ENCODE measurements at regions not wholly inside any gene's neighbourhood (a gene's known extent, or its start where the extent isn't known, plus 50 kb on each side); places are given as distances from the start of the nearest gene placed in this dataset.

GRCh38 chr2:180405520-180405919, 398.4 kb upstream of the CWC22 start:
- TF ChIP-seq CTCF (IDR thresholded peaks at IDR 0.05; ENCODE audit: low read depth, low read length, missing control alignments) = no peak
- DNase-seq = no peak
- Histone ChIP-seq H3K36me3 (replicated peaks) (no peaks in the 10 kb centered on the region), H3K27me3 (replicated peaks) (no peaks in the 10 kb centered on the region), H3K27ac (no peak overlapping the region), H3K4me3 (ENCODE audit: low read depth, low read length) (no peak overlapping the region)
- in situ Hi-C loops (cut with HindIII; ENCODE audit: low pct_ligation_motif_present, low sequenced_read_pairs) = no loop called here

DNA sequence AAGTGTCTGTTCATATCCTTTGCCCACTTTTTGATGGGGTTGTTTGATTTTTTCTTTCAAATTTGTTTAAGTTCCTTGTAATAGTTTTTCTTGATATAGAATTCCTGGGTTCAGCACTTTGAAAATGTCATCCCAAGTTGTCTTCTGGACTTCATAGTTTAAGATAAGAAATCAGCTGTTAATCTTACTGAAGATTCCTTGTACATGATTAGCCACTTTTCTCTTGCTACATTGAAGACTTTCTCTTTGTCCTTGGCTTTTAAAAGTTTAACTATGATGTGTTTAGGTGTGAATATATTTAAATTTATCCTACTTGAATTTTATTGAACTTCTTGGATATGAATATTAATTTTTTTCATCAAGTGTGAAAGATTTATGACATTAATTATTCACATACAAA, 387.2 kb upstream of the CWC22 start:
- no peak for TF ChIP-seq CTCF (IDR thresholded peaks at IDR 0.05; ENCODE audit: low read depth, low read length, missing control alignments)
- Histone ChIP-seq H3K4me3 (ENCODE audit: low read depth, low read length) (no peak overlapping the region), H3K27me3 (replicated peaks) (no peaks in the 10 kb centered on the region), H3K27ac (no peak overlapping the region), H3K36me3 (replicated peaks) (no peaks in the 10 kb centered on the region)
- in situ Hi-C loops (cut with HindIII; ENCODE audit: low pct_ligation_motif_present, low sequenced_read_pairs) = no loop called here
- no peak for DNase-seq

DNA sequence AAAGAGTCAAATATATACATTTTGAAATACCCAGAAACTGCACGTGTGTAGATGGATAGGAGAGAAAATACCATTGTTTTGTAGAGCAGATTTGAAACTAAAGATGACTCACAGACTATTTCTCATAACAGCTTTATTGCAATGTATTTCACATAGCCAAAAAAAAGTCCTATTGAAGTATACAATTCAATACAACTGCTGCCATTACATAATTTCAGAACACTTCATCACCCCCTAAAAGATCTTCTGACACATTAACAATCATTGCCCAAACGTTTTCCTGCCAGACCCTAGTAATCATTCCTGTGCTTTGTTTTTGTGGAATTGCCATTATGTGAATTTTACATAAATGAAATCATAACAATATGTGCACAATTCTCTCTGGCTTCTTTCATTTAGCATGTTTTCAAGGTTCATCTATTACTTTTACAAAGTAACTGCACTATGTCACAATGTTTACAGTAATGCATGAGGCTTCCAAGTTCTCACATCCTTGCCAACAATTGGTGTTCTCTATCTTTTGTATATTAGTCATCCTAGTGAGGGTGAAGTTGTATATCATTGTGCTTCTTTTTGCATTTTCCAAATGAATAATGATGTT, 378.6 kb upstream of the CWC22 start:
- no peak for TF ChIP-seq CTCF (IDR thresholded peaks at IDR 0.05; ENCODE audit: low read depth, low read length, missing control alignments)
- no peaks in the 10 kb centered on the region for H3K27me3 ChIP-seq (replicated peaks)
- H3K27ac ChIP-seq = peak overlapping the region; percentile 85
- in situ Hi-C loops (cut with HindIII; ENCODE audit: low pct_ligation_motif_present, low sequenced_read_pairs) = no loop called here
- H3K4me3 ChIP-seq (ENCODE audit: low read depth, low read length) = no peak overlapping the region
- H3K36me3 ChIP-seq (replicated peaks) = no peaks in the 10 kb centered on the region
- peak; percentile 69 for DNase-seq

- no peak for TF ChIP-seq CTCF (IDR thresholded peaks at IDR 0.05; ENCODE audit: low read depth, low read length, missing control alignments)
- in situ Hi-C loops (cut with HindIII; ENCODE audit: low pct_ligation_motif_present, low sequenced_read_pairs) = no loop called here
- peak; percentile 40 for DNase-seq
- H3K36me3 ChIP-seq (replicated peaks) = no peaks in the 10 kb centered on the region
- H3K4me3 ChIP-seq (ENCODE audit: low read depth, low read length) = no peak overlapping the region
- H3K27ac ChIP-seq = no peak overlapping the region
- H3K27me3 ChIP-seq (replicated peaks) = no peaks in the 10 kb centered on the region
These were observed 369.0 kb upstream of the CWC22 start for GRCh38 chr2:180376066-180376465.

- no peaks in the 10 kb centered on the region for H3K36me3 ChIP-seq (replicated peaks)
- in situ Hi-C loops (cut with HindIII; ENCODE audit: low pct_ligation_motif_present, low sequenced_read_pairs) = no loop called here
- no peak overlapping the region for H3K4me3 ChIP-seq (ENCODE audit: low read depth, low read length)
- peak; percentile 2 for DNase-seq
- no peak overlapping the region for H3K27ac ChIP-seq
- no peak for TF ChIP-seq CTCF (IDR thresholded peaks at IDR 0.05; ENCODE audit: low read depth, low read length, missing control alignments)
- no peaks in the 10 kb centered on the region for H3K27me3 ChIP-seq (replicated peaks)
These were observed 367.6 kb upstream of the CWC22 start for GRCh38 chr2:180374502-180375281.

All from brain microvascular endothelial cell (primary cell).